MCF 10A (cell line): ENCODE measurements at regions not wholly inside any gene's neighbourhood (a gene's known extent, or its start where the extent isn't known, plus 50 kb on each side); places are given as distances from the start of the nearest gene placed in this dataset.

Experiments
- BruUV-seq: library from RNA; stranded (reverse); fragments of 400-500 nt; replicated peaks from 2 replicates; lab custom pipeline; 2021; lab: Mats Ljungman, UMichigan
- CTCF ChIA-PET: fragments of 300-600 bp; sonication (Branson Sonifier 250); formaldehyde crosslinking; extraction: SDS; loops from one replicate; lab custom pipeline; 2021; ENCODE audit warnings: antibody characterized with exemption, inconsistent platforms; lab: Yijun Ruan, JAX
- POLR2A ChIA-PET: fragments of 300-600, 350-650 bp; sonication (Branson Sonifier 250); formaldehyde crosslinking; extraction: SDS; loops from one replicate; lab custom pipeline; 2020; ENCODE audit warnings: antibody characterized with exemption, inconsistent platforms; lab: Yijun Ruan, JAX
- DNase-seq: peaks from one replicate; pipeline ENCODE4 v3.0.0-alpha.2; 2018; ENCODE audit not compliant: unreplicated experiment
- H3K27ac Mint-ChIP-seq: one replicate; pipeline ENCODE4 v1.8.0; 2022; ENCODE audit warnings: mild to moderate bottlenecking, low read depth, mixed read lengths; ENCODE audit not compliant: unreplicated experiment
- H3K27me3 Mint-ChIP-seq: one replicate; pipeline ENCODE4 v1.8.0; 2022; ENCODE audit warnings: mixed read lengths; ENCODE audit not compliant: insufficient read depth, unreplicated experiment
- H3K36me3 Mint-ChIP-seq: one replicate; pipeline ENCODE4 v1.8.0; 2022; ENCODE audit warnings: mild to moderate bottlenecking, moderate library complexity, mixed read lengths; ENCODE audit not compliant: insufficient read depth, unreplicated experiment
- H3K4me1 Mint-ChIP-seq: one replicate; pipeline ENCODE4 v1.8.0; 2022; ENCODE audit warnings: mixed read lengths; ENCODE audit not compliant: insufficient read depth, unreplicated experiment
- H3K4me3 Mint-ChIP-seq: one replicate; pipeline ENCODE4 v1.8.0; 2022; ENCODE audit warnings: mild to moderate bottlenecking, moderate library complexity, mixed read lengths; ENCODE audit not compliant: unreplicated experiment
- H3K9me3 Mint-ChIP-seq: one replicate; pipeline ENCODE4 v1.8.0; 2022; ENCODE audit warnings: mixed read lengths; ENCODE audit not compliant: unreplicated experiment
- intact Hi-C: fragments of 100-400 bp; cut with micrococcal nuclease; formaldehyde crosslinking; loops from 2 replicates; pipeline ENCODE4 v1.14.1; 2022
- TF ChIP-seq, protein P1 (sequence below): fragments of 200-600 bp; IDR thresholded peaks from one replicate; pipeline ENCODE4 v1.8.0; 2022; ENCODE audit warnings: antibody characterized with exemption, mild to moderate bottlenecking; ENCODE audit not compliant: unreplicated experiment

DNA sequence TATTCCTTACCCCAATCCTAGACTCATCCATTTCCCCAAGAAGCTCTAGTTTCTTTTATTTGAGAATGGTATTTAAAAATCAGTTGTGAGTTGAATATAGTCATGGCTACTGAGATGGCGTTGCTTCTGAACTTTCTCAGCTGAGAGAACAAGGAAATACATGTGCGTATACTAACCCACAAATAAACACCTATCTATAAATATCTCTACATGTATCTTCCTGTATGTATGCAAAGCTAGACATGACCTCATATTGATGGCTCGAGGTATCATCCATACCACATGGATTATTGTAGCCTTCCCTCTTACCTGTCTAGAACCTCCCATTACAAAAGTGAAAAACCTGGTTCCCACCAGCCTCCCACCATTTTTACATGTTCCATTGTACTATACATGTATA is 141.0 kb downstream of the UFM1 start:
- Mint-ChIP-seq H3K27ac (no peak overlapping the region), H3K4me3 (no peak overlapping the region), H3K4me1 (no peaks in the 10 kb centered on the region), H3K9me3 (no peaks in the 10 kb centered on the region), H3K36me3 (no peaks in the 10 kb centered on the region), H3K27me3 (no peaks in the 10 kb centered on the region)
- CTCF ChIA-PET, result interaction anchor here (0.8 kb wide), 1 partner anchor 140 kb away, joined by 3 read pairs; no protein-coding TSS in a partner anchor
- TF ChIP-seq, protein P1, sequence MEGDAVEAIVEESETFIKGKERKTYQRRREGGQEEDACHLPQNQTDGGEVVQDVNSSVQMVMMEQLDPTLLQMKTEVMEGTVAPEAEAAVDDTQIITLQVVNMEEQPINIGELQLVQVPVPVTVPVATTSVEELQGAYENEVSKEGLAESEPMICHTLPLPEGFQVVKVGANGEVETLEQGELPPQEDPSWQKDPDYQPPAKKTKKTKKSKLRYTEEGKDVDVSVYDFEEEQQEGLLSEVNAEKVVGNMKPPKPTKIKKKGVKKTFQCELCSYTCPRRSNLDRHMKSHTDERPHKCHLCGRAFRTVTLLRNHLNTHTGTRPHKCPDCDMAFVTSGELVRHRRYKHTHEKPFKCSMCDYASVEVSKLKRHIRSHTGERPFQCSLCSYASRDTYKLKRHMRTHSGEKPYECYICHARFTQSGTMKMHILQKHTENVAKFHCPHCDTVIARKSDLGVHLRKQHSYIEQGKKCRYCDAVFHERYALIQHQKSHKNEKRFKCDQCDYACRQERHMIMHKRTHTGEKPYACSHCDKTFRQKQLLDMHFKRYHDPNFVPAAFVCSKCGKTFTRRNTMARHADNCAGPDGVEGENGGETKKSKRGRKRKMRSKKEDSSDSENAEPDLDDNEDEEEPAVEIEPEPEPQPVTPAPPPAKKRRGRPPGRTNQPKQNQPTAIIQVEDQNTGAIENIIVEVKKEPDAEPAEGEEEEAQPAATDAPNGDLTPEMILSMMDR, result no peak
- BruUV-seq, result no TSS peak
- no peak for DNase-seq
- intact Hi-C loops, result no loop called here
- POLR2A ChIA-PET, result interaction anchor here (0.5 kb wide), 1 partner anchor 63 kb away, joined by 3 read pairs; no protein-coding TSS in a partner anchor

DNA sequence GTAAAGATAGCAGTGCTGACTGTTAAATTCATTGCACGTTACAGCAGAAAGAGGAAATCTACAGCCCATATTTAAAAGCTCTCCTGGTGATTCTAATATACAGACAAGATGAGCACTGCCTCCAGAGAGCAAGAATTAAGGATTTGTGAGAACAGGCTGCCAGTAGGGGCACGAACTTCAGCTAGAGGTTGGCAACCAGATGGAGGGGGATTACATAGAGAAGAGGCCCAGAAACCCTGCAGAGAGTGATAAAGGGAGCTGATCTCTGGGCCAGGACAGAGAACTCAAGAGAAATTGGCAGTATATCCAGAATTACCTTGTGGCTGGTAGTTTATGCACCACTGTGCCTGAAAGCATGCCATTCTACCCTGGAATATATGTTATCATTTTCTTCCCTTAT is 144.8 kb downstream of the UFM1 start:
- TF ChIP-seq, protein P1, result no peak
- no TSS peak for BruUV-seq
- Mint-ChIP-seq H3K4me1 (no peaks in the 10 kb centered on the region), H3K27me3 (no peaks in the 10 kb centered on the region), H3K36me3 (no peaks in the 10 kb centered on the region), H3K9me3 (no peaks in the 10 kb centered on the region), H3K27ac (no peak overlapping the region), H3K4me3 (no peak overlapping the region)
- intact Hi-C loops, result no loop called here
- ChIA-PET CTCF (no interaction called here), POLR2A (interaction anchor here (0.6 to 1.4 kb wide), 2 partner anchors 145 to 836 kb away, joined by 3 read pairs; partner anchors contain the start of gene UFM1)
- no peak for DNase-seq

DNA sequence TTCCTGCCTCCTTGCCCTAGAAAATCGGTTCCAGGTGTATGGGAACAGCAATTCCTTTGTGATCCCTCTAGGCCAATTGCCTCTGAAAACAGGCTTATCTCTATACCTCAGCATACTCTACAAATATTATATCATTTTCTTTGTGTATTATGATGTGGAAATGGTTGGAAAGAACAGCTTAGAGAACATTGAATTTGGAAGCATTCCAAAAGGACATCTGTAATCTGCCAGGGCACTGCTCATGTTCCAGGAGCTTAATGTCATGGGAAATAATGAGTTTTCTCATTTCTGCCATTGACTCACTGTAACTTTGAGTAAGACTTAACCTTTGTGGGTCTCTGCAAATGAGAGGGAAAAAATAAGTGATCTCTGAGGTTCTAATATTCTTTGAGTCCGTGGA is 147.3 kb downstream of the UFM1 start:
- no TSS peak for BruUV-seq
- ChIA-PET CTCF (interaction anchor here (0.6 to 1.2 kb wide), 2 partner anchors 11 to 418 kb away, joined by 3 to 4 read pairs; no protein-coding TSS in a partner anchor), POLR2A (no interaction called here)
- Mint-ChIP-seq H3K4me1 (no peaks in the 10 kb centered on the region), H3K9me3 (no peaks in the 10 kb centered on the region), H3K36me3 (no peaks in the 10 kb centered on the region), H3K27ac (no peak overlapping the region), H3K4me3 (no peak overlapping the region), H3K27me3 (no peaks in the 10 kb centered on the region)
- intact Hi-C loops, result no loop called here
- DNase-seq, result no peak
- TF ChIP-seq, protein P1, result no peak

DNA sequence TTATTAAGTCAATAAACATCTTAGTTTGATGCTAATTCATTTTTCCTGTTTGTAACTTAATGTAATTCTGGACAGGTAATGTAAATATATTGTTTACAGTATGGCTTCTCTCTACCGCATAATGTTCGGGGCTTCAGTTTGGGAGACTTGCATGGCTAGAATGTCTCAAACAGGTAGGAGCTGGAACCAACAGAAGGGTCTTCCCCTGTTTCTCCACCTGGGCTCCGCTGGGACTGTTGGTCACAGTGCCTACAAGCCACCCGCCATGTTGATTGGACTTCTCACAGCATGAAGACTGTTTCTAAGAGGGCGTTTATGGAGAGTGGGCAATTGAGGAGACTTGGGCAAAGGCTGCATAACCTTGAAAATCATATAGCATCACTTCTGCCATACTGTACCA is 148.6 kb downstream of the UFM1 start:
- no peaks in the 10 kb centered on the region for H3K4me1 Mint-ChIP-seq
- BruUV-seq, result no TSS peak
- ChIA-PET CTCF (no interaction called here), POLR2A (no interaction called here)
- no peak overlapping the region for H3K27ac Mint-ChIP-seq
- DNase-seq, result no peak
- TF ChIP-seq, protein P1, result no peak
- H3K9me3 Mint-ChIP-seq, result no peaks in the 10 kb centered on the region
- no peaks in the 10 kb centered on the region for H3K36me3 Mint-ChIP-seq
- H3K4me3 Mint-ChIP-seq, result no peak overlapping the region
- intact Hi-C loops, result no loop called here
- H3K27me3 Mint-ChIP-seq, result no peaks in the 10 kb centered on the region
